ENCODE measurements at regions not wholly inside any gene's neighbourhood (a gene's known extent, or its start where the extent isn't known, plus 50 kb on each side); places are given as distances from the start of the nearest gene placed in this dataset.

- Histone ChIP-seq H3K9ac (replicated peaks; ENCODE audit: extremely low read depth, insufficient read depth, low read length) (no peak overlapping the region), H3K4me3 (replicated peaks in 1 of 3; ENCODE audit: insufficient read depth in 1 of 3, low read depth in 1 of 3, low read length in 3 of 3) (no peak overlapping the region), H3K79me2 (ENCODE audit: control insufficient read depth, insufficient read depth, low read length) (no peaks in the 10 kb centered on the region), H3K27me3 (ENCODE audit: control insufficient read depth in 2 of 2, insufficient read depth in 2 of 2, low read length in 2 of 2) (no peaks in the 10 kb centered on the region), H3K9me1 (replicated peaks; ENCODE audit: control insufficient read depth, extremely low read depth, insufficient read depth, low read length) (no peaks in the 10 kb centered on the region), H3K9me3 (replicated peaks; ENCODE audit: control insufficient read depth, insufficient read depth, low read length) (no peaks in the 10 kb centered on the region), H2AFZ (ENCODE audit: low read depth, low read length) (no peak overlapping the region), H3K4me2 (ENCODE audit: insufficient read depth, low read length) (no peak overlapping the region), H4K20me1 (replicated peaks; ENCODE audit: control insufficient read depth, extremely low read depth, insufficient read depth, low read length) (no peaks in the 10 kb centered on the region), H3K27ac (ENCODE audit: insufficient read depth, low read depth, low read length) (no peak overlapping the region), H3K4me1 (ENCODE audit: control insufficient read depth, extremely low read depth, insufficient read depth, low read length) (no peaks in the 10 kb centered on the region), H3K36me3 (ENCODE audit: control insufficient read depth in 2 of 2, extremely low read depth in 1 of 2, insufficient read depth in 2 of 2, low read length in 2 of 2) (no peaks in the 10 kb centered on the region)
- FAIRE-seq (no peak), DNase-seq (ENCODE audit: low read depth, low spot score) (no peak)
- TF ChIP-seq JUN (IDR thresholded peaks at IDR 0.05; ENCODE audit: borderline replicate concordance, insufficient read depth, insufficient read length, low read depth) (no peak), EZH2 (IDR thresholded peaks at IDR 0.05; ENCODE audit: borderline replicate concordance, low read depth, low read length, severe bottlenecking) (no peak), MYC (IDR thresholded peaks at IDR 0.05; ENCODE audit: low read depth, low read length) (no peak), MAX (IDR thresholded peaks at IDR 0.05; ENCODE audit: insufficient read depth, insufficient read length) (no peak), POLR2A (IDR thresholded peaks at IDR 0.05; ENCODE audit: low read depth, low read length) (no peak), CTCF (IDR thresholded peaks at IDR 0.05; ENCODE audit: extremely low read depth in 1 of 2, insufficient read depth in 1 of 2, low read depth in 1 of 2, low read length in 2 of 2) (no peak), GATA2 (IDR thresholded peaks at IDR 0.05; ENCODE audit: insufficient read depth, insufficient read length, low read depth, low read length) (no peak), POLR2AphosphoS5 (IDR thresholded peaks at IDR 0.05; ENCODE audit: insufficient read depth, low read depth, low read length) (no peak), FOS (IDR thresholded peaks at IDR 0.05; ENCODE audit: borderline replicate concordance, insufficient read depth, low read length) (no peak)
- dilution Hi-C loops (cut with MboI; ENCODE audit: extremely low pct_ligation_motif_present, low sequenced_read_pairs) (no loop called here), intact Hi-C loops (cut with micrococcal nuclease) (no loop called here)
- CTCF ChIA-PET = no interaction called here
- no TSS peak for BruUV-seq (replicated peaks)
- POLR2A ChIA-PET = no interaction called here
These were observed 179.3 kb upstream of the FAT3 start for GRCh38 chr11:92045301-92045700.

Data from endothelial cell of umbilical vein (primary cell).